GM12875 (cell line): ENCODE measurements at regions not wholly inside any gene's neighbourhood (a gene's known extent, or its start where the extent isn't known, plus 50 kb on each side); places are given as distances from the start of the nearest gene placed in this dataset.

ENCODE experiments used
- H3K4me3 ChIP-seq: one replicate; pipeline ENCODE4 v1.5.1; 2011; ENCODE audit warnings: low read depth, low read length, control low read depth
- TF ChIP-seq, protein P1 (sequence below): IDR thresholded peaks from 2 replicates; pipeline ENCODE4 v1.5.1; 2011; ENCODE audit warnings: low read depth, mild to moderate bottlenecking, control low read depth, inconsistent platforms, low read length, moderate library complexity, borderline replicate concordance; ENCODE audit not compliant: insufficient read depth

DNA sequence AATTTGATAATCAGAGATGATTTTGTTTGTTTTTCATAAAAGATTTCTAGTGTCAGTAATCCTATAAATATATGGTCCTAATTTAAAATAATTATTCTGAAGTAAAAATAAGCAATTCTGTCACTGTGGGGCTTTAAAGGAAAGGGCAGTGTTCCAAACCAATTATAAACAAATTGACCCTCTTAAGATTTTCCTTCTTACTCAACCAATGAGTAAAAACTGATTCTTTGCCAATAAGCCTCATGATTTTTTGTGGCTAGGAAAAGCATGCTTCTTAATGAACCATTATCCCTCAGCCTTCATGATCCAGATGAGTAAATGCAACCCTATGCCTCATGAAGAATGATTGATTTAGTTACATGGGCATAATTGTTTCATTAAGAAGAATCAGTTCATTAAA, 1010.4 kb downstream of the ADGRL3 start:
- no peak overlapping the region for H3K4me3 ChIP-seq
- TF ChIP-seq, protein P1, sequence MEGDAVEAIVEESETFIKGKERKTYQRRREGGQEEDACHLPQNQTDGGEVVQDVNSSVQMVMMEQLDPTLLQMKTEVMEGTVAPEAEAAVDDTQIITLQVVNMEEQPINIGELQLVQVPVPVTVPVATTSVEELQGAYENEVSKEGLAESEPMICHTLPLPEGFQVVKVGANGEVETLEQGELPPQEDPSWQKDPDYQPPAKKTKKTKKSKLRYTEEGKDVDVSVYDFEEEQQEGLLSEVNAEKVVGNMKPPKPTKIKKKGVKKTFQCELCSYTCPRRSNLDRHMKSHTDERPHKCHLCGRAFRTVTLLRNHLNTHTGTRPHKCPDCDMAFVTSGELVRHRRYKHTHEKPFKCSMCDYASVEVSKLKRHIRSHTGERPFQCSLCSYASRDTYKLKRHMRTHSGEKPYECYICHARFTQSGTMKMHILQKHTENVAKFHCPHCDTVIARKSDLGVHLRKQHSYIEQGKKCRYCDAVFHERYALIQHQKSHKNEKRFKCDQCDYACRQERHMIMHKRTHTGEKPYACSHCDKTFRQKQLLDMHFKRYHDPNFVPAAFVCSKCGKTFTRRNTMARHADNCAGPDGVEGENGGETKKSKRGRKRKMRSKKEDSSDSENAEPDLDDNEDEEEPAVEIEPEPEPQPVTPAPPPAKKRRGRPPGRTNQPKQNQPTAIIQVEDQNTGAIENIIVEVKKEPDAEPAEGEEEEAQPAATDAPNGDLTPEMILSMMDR: no peak

DNA sequence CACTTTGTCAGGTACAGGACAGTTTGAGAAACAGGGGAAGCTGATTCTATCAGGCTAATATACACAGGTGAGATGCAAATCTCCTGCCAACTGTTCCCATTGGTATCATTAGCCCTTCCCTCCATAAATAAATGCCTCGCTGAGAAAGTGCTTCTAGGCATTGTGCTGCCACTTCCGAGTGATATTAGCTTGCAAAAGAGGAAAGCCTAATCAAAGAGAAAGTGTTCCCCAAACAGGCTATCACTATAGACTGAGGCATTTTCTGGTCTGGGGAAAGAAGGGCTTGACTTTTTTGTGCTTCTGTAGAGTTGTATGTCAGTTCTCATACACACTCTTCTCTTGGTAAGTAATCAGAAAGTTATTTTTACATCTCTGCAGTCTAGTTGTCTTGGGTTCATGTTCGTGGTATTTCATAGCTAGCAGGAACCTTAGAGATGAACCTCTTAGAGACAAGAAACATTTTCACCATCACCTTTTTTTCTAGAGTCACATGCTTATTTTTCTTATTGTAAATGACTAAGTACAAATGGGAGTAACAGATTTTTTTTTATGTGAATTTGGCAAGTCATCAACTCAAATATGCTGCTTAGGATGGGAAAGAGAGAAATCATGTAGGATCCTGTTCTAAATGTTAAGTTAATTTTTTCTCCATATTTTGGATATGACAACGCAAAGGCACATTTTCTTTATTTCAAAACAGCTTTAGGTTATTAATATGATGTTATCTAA, 1009.8 kb downstream of the ADGRL3 start:
- no peak overlapping the region for H3K4me3 ChIP-seq
- TF ChIP-seq, protein P1: no peak

DNA sequence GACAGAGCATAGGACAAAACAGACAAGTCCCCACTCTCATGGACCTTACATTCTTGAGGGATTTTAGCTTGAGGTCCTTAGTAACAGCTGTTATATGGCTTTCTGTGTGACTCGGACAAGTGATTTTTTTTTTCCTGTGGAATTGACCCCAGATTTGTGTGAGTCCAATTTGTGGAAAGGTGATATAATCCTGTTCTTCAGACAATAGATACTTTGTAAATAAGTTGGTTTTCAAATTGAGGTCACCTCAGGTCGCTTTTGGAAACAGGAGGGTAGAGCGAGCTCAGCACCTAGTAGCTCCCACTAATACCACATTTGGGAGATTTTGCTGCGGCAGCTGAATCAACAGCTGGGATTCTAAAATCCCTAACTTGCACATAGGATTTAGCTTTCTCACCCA, 1008.8 kb downstream of the ADGRL3 start:
- TF ChIP-seq, protein P1: no peak
- no peak overlapping the region for H3K4me3 ChIP-seq

DNA sequence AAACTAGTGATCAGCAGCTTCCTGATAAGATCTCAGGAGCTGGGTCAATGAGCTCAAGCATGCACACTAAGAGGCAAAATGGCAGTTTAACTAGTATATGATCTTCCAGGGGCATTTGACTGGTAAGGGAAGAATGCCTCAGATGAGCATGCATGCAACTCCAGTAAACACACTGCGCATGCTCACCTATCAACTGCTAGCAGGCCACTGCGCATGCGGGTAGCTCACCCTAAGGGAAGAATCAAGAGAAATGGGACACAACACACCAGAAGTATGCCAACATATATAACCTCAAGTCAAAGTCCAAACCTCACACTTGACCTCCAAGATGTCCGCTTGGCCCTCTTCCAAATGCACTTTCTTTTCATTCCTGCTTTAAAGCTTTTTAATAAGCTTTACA, 1004.0 kb downstream of the ADGRL3 start:
- no peak overlapping the region for H3K4me3 ChIP-seq
- TF ChIP-seq, protein P1: no peak

DNA sequence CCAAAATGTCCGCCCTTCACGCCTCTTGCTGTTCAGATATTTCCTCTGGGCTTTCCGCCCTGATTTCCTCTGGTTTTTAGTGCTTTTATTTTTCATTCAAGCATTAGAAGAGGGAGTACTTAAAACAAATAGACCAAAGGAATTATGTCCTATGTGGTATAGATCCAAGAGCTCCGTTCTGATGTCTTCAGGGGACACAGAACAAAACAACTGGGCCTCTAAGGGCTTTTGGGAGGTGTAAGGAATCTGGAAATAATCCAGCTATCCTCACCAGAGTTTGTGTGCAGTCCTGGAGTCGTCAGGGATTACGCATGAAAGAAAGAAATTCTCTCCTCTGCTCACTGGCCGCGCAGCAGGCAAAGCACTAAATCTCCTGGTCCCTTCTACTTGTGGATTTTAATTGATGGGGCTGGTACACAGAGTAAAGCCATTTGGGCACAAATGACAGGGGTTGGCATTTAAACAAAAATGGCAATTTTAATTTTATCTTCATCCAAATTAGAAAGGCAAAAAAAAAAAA, 999.2 kb downstream of the ADGRL3 start:
- TF ChIP-seq, protein P1: no peak

DNA sequence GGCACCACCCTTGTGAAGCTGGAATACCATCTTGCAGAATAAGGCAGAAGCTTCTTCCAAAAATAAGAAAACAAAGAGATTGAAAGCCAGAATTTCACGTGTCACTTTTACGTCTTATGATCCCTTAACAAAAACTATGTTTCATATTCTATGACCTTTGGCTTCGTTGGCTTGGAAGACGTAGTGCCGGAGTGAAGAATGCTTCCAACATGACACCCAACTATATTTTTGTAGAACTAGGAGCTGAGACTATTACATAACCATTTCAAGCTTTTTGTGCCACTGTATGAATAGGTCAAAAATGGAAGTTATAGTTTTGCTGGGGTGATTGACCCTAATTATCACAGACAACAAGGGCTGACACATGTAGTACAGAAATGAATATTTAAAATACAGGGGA, 996.2 kb downstream of the ADGRL3 start:
- no peak overlapping the region for H3K4me3 ChIP-seq
- TF ChIP-seq, protein P1: no peak

More for the DNA sequence above, 999.2 kb downstream of the ADGRL3 start:
- no peak overlapping the region for H3K4me3 ChIP-seq

DNA sequence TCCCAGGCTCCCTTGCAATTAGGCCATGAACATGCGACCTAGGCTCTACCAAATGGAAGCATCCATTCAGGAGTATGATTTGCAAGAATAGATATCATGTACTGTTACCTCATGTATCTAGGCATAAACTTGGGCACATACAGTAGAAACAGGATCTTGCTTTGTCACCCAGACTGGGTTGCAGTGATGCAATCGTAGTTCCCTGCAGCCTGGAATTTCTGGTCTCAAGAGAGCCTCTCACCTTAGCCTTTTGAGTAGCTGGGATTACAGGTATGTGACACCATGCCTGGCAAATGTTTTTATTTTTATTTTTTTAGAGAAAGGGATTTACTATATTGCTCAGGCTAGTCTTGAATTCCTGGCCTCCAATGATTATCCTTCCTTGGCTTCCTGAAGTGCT, 994.2 kb downstream of the ADGRL3 start:
- H3K4me3 ChIP-seq: no peak overlapping the region
- TF ChIP-seq, protein P1: no peak
